HG03520 (cell line): ENCODE measurements at regions not wholly inside any gene's neighbourhood (a gene's known extent, or its start where the extent isn't known, plus 50 kb on each side); places are given as distances from the start of the nearest gene placed in this dataset.
A peak's percentile ranks its signal among the peaks of the same experiment; 100 is the strongest.

Source experiments
- ATAC-seq: cut with Tn5 transposase; IDR thresholded peaks from one replicate; pipeline ENCODE4 v1.9.1; 2021; ENCODE audit warnings: mild to moderate bottlenecking, moderate library complexity; ENCODE audit not compliant: unreplicated experiment

- no peak for ATAC-seq
Measured at GRCh38 chr2:9738062-9738461, 105.2 kb upstream of the TAF1B start.

GRCh38 chr2:9738535-9739496 is 104.5 kb upstream of the TAF1B start:
- ATAC-seq, result no peak

GRCh38 chr2:9739531-9739964 is 103.7 kb upstream of the TAF1B start:
- no peak for ATAC-seq

- ATAC-seq, result no peak
Measured at GRCh38 chr2:9740382-9741073, 102.7 kb upstream of the TAF1B start.

- ATAC-seq, result no peak
Measured at GRCh38 chr2:9741110-9741509, 102.2 kb upstream of the TAF1B start.

- no peak for ATAC-seq
Measured at GRCh38 chr2:9742601-9743000, 100.7 kb upstream of the TAF1B start.

- ATAC-seq, result no peak
Measured at GRCh38 chr2:9744256-9745004, 98.8 kb upstream of the TAF1B start.

GRCh38 chr2:9745153-9745899 is 97.9 kb upstream of the TAF1B start:
- ATAC-seq, result no peak

GRCh38 chr2:9747396-9747795 is 95.9 kb upstream of the TAF1B start:
- no peak for ATAC-seq

GRCh38 chr2:9748577-9748976 is 94.7 kb upstream of the TAF1B start:
- ATAC-seq, result no peak

- ATAC-seq, result no peak
Measured at GRCh38 chr2:9749546-9750223, 93.6 kb upstream of the TAF1B start.

GRCh38 chr2:9750224-9751215 is 92.8 kb upstream of the TAF1B start:
- no peak for ATAC-seq

GRCh38 chr2:9751831-9752230 is 91.4 kb upstream of the TAF1B start:
- ATAC-seq, result no peak

- peak; percentile 45 for ATAC-seq
Measured at GRCh38 chr2:9752441-9753275, 90.6 kb upstream of the TAF1B start.

GRCh38 chr2:9753276-9753600 is 90.0 kb upstream of the TAF1B start:
- ATAC-seq, result peak; percentile 70

- ATAC-seq, result peak; percentile 29
Measured at GRCh38 chr2:9753665-9754531, 89.4 kb upstream of the TAF1B start.

- no peak for ATAC-seq
Measured at GRCh38 chr2:9754532-9754887, 88.8 kb upstream of the TAF1B start.
